ENCODE measurements at regions not wholly inside any gene's neighbourhood (a gene's known extent, or its start where the extent isn't known, plus 50 kb on each side); places are given as distances from the start of the nearest gene placed in this dataset.

GRCh38 chr10:130380056-130380455 is 243.9 kb downstream of the GLRX3 start:
- no peak for TF ChIP-seq CTCF (IDR thresholded peaks at IDR 0.05)
- no peak for TF ChIP-seq POLR2A (IDR thresholded peaks at IDR 0.05)

Data from right lobe of liver (tissue), 4 donors.